ENCODE measurements at regions not wholly inside any gene's neighbourhood (a gene's known extent, or its start where the extent isn't known, plus 50 kb on each side); places are given as distances from the start of the nearest gene placed in this dataset.
"Not testable (repeated sequence)": the region's sequence is repeated elsewhere in the genome, so short reads cannot be mapped to it uniquely, and the experiment has no call there.

DNA sequence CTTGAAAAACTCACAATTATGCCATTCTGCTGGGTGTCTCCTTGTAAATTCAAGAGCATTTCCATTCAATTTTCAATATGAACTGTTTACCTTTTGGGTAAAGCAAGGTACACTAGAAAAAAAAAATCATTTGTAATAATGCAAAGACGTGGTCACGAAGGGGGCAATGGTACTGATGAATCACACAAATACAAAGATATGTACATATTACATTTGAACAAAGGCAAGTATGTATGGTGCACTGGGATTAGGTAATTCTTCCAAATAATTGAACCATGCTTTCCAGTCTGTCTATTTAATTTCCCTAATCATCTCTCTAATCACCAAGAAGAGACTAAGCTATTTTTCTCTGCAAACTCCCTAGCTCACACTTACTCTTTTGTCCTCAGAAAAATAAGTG lies 63.4 kb upstream of the RNF38 start:
- Histone ChIP-seq H3K27ac (ENCODE audit: low read depth, low read length) (no peak overlapping the region), H3K36me3 (ENCODE audit: control insufficient read depth in 3 of 3, insufficient read depth in 3 of 3, low read length in 3 of 3) (no peaks in the 10 kb centered on the region), H3K9ac (ENCODE audit: low read depth in 1 of 3, low read length in 3 of 3) (no peak overlapping the region), H3K4me1 (ENCODE audit: control insufficient read depth in 3 of 3, insufficient read depth in 3 of 3, low read length in 3 of 3) (peaks cover 0 to 10% (median 3%) of the 10 kb centered on the region in 3 donors), H3K27me3 (ENCODE audit: control insufficient read depth in 3 of 3, insufficient read depth in 3 of 3, low read length in 3 of 3) (no peaks in the 10 kb centered on the region), H3K4me3 (ENCODE audit: low read length in 3 of 3) (no peak overlapping the region), H3K9me3 (ENCODE audit: control insufficient read depth in 3 of 3, low read length in 3 of 3) (no peaks in the 10 kb centered on the region)

DNA sequence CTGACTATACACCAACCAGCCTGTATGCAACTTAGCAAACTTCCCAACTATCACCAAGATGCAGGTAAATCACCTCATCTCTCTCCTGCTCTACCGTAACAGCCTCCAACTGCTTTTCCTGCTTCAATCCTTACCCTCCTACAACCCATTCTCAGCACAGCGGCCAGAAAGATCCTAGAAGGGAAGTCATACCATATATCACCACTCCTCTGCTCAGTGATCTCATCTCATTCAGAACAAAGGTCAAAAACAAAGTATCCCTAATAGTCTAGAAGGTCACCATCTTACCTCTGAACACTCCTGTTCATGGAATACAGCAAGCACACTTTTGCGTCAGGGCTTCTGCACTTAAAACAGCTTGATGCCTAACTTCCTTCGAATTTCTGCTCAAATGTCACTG lies 62.2 kb upstream of the RNF38 start:
- Histone ChIP-seq H3K27me3 (ENCODE audit: control insufficient read depth in 3 of 3, insufficient read depth in 3 of 3, low read length in 3 of 3) (no peaks in the 10 kb centered on the region), H3K4me1 (ENCODE audit: control insufficient read depth in 3 of 3, insufficient read depth in 3 of 3, low read length in 3 of 3) (peaks cover 0 to 10% (median 3%) of the 10 kb centered on the region in 3 donors), H3K9me3 (ENCODE audit: control insufficient read depth in 3 of 3, low read length in 3 of 3) (no peaks in the 10 kb centered on the region), H3K36me3 (ENCODE audit: control insufficient read depth in 3 of 3, insufficient read depth in 3 of 3, low read length in 3 of 3) (peaks cover 0 to 5% (median 0%) of the 10 kb centered on the region in 3 donors), H3K9ac (ENCODE audit: low read depth in 1 of 3, low read length in 3 of 3) (no peak overlapping the region), H3K4me3 (ENCODE audit: low read length in 3 of 3) (no peak overlapping the region), H3K27ac (ENCODE audit: low read depth, low read length) (no peak overlapping the region)

DNA sequence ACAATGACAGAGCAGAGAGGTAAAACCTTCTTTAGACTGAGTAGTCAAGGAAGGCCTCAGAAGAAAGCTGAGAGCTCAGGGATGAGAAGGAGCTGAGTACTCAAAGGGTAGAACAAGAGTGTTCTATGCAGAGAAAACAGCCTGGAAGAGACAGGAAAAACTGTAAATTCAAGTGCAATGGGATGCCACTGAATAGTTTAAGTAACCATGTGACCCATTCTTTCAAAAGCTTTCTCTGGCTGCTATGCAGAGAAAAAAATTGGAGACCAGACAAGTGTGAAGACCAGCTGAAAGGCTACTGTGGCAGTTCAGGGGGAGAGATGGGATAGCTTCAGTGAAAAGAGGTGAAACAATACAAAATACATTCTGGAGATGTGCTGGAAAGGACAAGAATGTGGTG lies 61.3 kb upstream of the RNF38 start:
- Histone ChIP-seq H3K9me3 (ENCODE audit: control insufficient read depth in 3 of 3, low read length in 3 of 3) (no peaks in the 10 kb centered on the region), H3K4me1 (ENCODE audit: control insufficient read depth in 3 of 3, insufficient read depth in 3 of 3, low read length in 3 of 3) (peaks cover 0 to 10% (median 3%) of the 10 kb centered on the region in 3 donors), H3K36me3 (ENCODE audit: control insufficient read depth in 3 of 3, insufficient read depth in 3 of 3, low read length in 3 of 3) (peaks cover 0 to 5% (median 0%) of the 10 kb centered on the region in 3 donors), H3K9ac (ENCODE audit: low read depth in 1 of 3, low read length in 3 of 3) (no peak overlapping the region), H3K4me3 (ENCODE audit: low read length in 3 of 3) (no peak overlapping the region), H3K27me3 (ENCODE audit: control insufficient read depth in 3 of 3, insufficient read depth in 3 of 3, low read length in 3 of 3) (no peaks in the 10 kb centered on the region), H3K27ac (ENCODE audit: low read depth, low read length) (no peak overlapping the region)

DNA sequence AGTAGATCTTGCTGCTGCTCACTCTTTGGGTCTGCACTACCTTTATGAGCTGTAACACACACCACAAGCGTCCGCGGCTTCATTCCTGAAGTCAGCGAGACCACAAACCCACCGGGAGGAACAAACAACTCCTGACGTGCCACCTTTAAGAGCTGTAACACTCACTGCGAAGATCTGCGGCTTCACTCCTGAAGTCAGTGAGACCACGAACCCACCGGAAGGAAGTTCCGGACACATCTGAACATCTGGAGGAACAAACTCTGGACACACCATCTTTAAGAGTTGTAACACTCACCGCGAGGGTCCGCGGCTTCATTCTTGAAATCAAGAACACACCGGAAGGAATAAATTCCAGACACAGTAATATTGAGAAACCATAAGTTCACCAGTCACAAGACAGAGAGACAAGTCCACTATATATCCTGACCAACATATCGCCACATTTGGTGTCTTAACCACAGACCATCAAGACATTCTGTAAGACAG lies 58.4 kb upstream of the RNF38 start:
- H3K9me3 ChIP-seq (ENCODE audit: control insufficient read depth in 3 of 3, low read length in 3 of 3); H3K36me3 ChIP-seq (ENCODE audit: control insufficient read depth in 3 of 3, insufficient read depth in 3 of 3, low read length in 3 of 3); H3K4me3 ChIP-seq (ENCODE audit: low read length in 3 of 3); H3K9ac ChIP-seq (ENCODE audit: low read depth in 1 of 3, low read length in 3 of 3); H3K27ac ChIP-seq (ENCODE audit: low read depth, low read length); H3K27me3 ChIP-seq (ENCODE audit: control insufficient read depth in 3 of 3, insufficient read depth in 3 of 3, low read length in 3 of 3): not testable (repeated sequence)
- H3K4me1 ChIP-seq (ENCODE audit: control insufficient read depth in 3 of 3, insufficient read depth in 3 of 3, low read length in 3 of 3) = peaks cover 0 to 10% (median 3%) of the 10 kb centered on the region in 3 donors

DNA sequence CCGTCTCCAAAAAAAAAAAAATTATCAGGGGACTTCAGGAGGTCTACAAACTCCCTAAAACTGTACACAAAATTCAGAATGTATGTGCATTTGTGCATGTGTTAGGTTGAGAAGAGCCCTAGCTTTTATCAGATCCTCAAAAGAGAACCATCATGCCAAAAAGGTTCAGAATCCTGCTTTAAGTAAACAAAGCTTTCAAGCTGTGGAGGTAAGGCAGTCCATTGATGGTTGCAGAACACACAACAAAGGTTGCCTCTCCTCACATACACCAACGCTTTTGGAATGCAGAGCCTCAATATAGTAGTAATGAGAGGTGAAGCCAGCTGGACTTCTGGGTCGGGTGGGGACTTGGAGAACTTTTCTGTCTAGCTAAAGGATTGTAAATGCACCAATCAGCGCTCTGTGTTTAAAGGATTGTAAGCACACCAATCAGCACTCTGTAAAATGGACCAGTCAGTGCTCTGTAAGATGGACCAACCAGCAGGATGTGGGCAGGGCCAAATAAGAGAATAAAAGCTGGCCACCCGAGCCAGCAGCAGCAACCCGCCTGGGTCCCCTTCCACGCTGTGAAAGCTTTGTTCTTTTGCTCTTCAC lies 57.9 kb upstream of the RNF38 start:
- Histone ChIP-seq H3K9ac (ENCODE audit: low read depth in 1 of 3, low read length in 3 of 3) (no peak overlapping the region), H3K4me1 (ENCODE audit: control insufficient read depth in 3 of 3, insufficient read depth in 3 of 3, low read length in 3 of 3) (peaks cover 0 to 10% (median 3%) of the 10 kb centered on the region in 3 donors), H3K9me3 (ENCODE audit: control insufficient read depth in 3 of 3, low read length in 3 of 3) (no peaks in the 10 kb centered on the region), H3K27me3 (ENCODE audit: control insufficient read depth in 3 of 3, insufficient read depth in 3 of 3, low read length in 3 of 3) (no peaks in the 10 kb centered on the region), H3K27ac (ENCODE audit: low read depth, low read length) (no peak overlapping the region), H3K4me3 (ENCODE audit: low read length in 3 of 3) (no peak overlapping the region), H3K36me3 (ENCODE audit: control insufficient read depth in 3 of 3, insufficient read depth in 3 of 3, low read length in 3 of 3) (peaks cover 0 to 5% (median 0%) of the 10 kb centered on the region in 3 donors)

GRCh38 chr9:36456480-36457065 lies 56.5 kb upstream of the RNF38 start:
- peaks cover 0 to 6% (median 3%) of the 10 kb centered on the region in 3 donors for H3K4me1 ChIP-seq (ENCODE audit: control insufficient read depth in 3 of 3, insufficient read depth in 3 of 3, low read length in 3 of 3)
- no peak overlapping the region for H3K4me3 ChIP-seq (ENCODE audit: low read length in 3 of 3)
- no peaks in the 10 kb centered on the region for H3K27me3 ChIP-seq (ENCODE audit: control insufficient read depth in 3 of 3, insufficient read depth in 3 of 3, low read length in 3 of 3)
- no peak overlapping the region for H3K9ac ChIP-seq (ENCODE audit: low read depth in 1 of 3, low read length in 3 of 3)
- H3K27ac ChIP-seq (ENCODE audit: low read depth, low read length) = no peak overlapping the region
- peaks cover 0 to 5% (median 0%) of the 10 kb centered on the region in 3 donors for H3K36me3 ChIP-seq (ENCODE audit: control insufficient read depth in 3 of 3, insufficient read depth in 3 of 3, low read length in 3 of 3)
- H3K9me3 ChIP-seq (ENCODE audit: control insufficient read depth in 3 of 3, low read length in 3 of 3) = no peaks in the 10 kb centered on the region

DNA sequence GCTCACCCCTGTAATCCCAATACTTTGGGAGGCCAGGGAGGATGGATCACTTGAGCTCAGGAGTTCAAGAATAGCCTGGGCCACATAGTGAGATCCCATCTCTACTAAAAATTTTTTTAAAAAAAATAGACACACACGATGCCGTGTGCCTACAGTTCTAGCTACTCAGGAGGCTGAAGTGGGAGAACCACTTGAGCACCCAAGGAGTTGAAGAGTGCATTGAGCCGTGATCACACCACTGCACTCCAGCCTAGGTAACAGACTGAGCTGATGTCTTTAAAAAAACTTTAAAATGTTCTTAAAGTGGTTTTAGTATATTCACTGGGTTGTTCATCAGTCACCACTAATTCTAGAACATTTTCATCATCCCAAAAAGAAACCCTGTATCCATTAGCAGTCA lies 51.9 kb upstream of the RNF38 start:
- H3K4me3 ChIP-seq (ENCODE audit: low read length in 3 of 3) = no peak overlapping the region
- H3K9ac ChIP-seq (ENCODE audit: low read depth in 1 of 3, low read length in 3 of 3) = no peak overlapping the region
- H3K27ac ChIP-seq (ENCODE audit: low read depth, low read length) = no peak overlapping the region
- no peaks in the 10 kb centered on the region for H3K9me3 ChIP-seq (ENCODE audit: control insufficient read depth in 3 of 3, low read length in 3 of 3)
- no peaks in the 10 kb centered on the region for H3K4me1 ChIP-seq (ENCODE audit: control insufficient read depth in 3 of 3, insufficient read depth in 3 of 3, low read length in 3 of 3)
- no peaks in the 10 kb centered on the region for H3K36me3 ChIP-seq (ENCODE audit: control insufficient read depth in 3 of 3, insufficient read depth in 3 of 3, low read length in 3 of 3)
- no peaks in the 10 kb centered on the region for H3K27me3 ChIP-seq (ENCODE audit: control insufficient read depth in 3 of 3, insufficient read depth in 3 of 3, low read length in 3 of 3)

GRCh38 chr9:36450110-36450732 lies 50.2 kb upstream of the RNF38 start:
- H3K4me3 ChIP-seq (ENCODE audit: low read length in 3 of 3) = no peak overlapping the region
- H3K9me3 ChIP-seq (ENCODE audit: control insufficient read depth in 3 of 3, low read length in 3 of 3) = no peaks in the 10 kb centered on the region
- H3K9ac ChIP-seq (ENCODE audit: low read depth in 1 of 3, low read length in 3 of 3) = no peak overlapping the region
- H3K27ac ChIP-seq (ENCODE audit: low read depth, low read length) = no peak overlapping the region
- peaks cover 0 to 2% (median 0%) of the 10 kb centered on the region in 3 donors for H3K4me1 ChIP-seq (ENCODE audit: control insufficient read depth in 3 of 3, insufficient read depth in 3 of 3, low read length in 3 of 3)
- no peaks in the 10 kb centered on the region for H3K36me3 ChIP-seq (ENCODE audit: control insufficient read depth in 3 of 3, insufficient read depth in 3 of 3, low read length in 3 of 3)
- no peaks in the 10 kb centered on the region for H3K27me3 ChIP-seq (ENCODE audit: control insufficient read depth in 3 of 3, insufficient read depth in 3 of 3, low read length in 3 of 3)
